GM10266 (cell line): ENCODE measurements at regions not wholly inside any gene's neighbourhood (a gene's known extent, or its start where the extent isn't known, plus 50 kb on each side); places are given as distances from the start of the nearest gene placed in this dataset.

Source experiments
- DNase-seq: peaks from one replicate; pipeline ENCODE4 v3.0.0; 2012; ENCODE audit errors: extremely low spot score
- CTCF ChIP-seq: IDR thresholded peaks from 2 replicates; pipeline ENCODE4 v1.5.1; 2012; ENCODE audit warnings: mild to moderate bottlenecking, low read depth; ENCODE audit not compliant: control insufficient read depth, insufficient read depth; ENCODE audit errors: missing control alignments

- DNase-seq = no peak
- no peak for TF ChIP-seq CTCF
These were observed 714.0 kb upstream of the ID2 start for GRCh38 chr2:7967707-7968405.

GRCh38 chr2:7969756-7970515 is 711.9 kb upstream of the ID2 start:
- DNase-seq = no peak
- no peak for TF ChIP-seq CTCF

GRCh38 chr2:7971248-7971647 is 710.6 kb upstream of the ID2 start:
- no peak for DNase-seq
- TF ChIP-seq CTCF = no peak

GRCh38 chr2:7971841-7972240 is 710.0 kb upstream of the ID2 start:
- DNase-seq = no peak
- no peak for TF ChIP-seq CTCF

- DNase-seq = no peak
- TF ChIP-seq CTCF = no peak
These were observed 709.2 kb upstream of the ID2 start for GRCh38 chr2:7972670-7973069.

GRCh38 chr2:7973801-7974480 is 707.9 kb upstream of the ID2 start:
- TF ChIP-seq CTCF = no peak
- DNase-seq = no peak

- no peak for TF ChIP-seq CTCF
- DNase-seq = no peak
These were observed 706.9 kb upstream of the ID2 start for GRCh38 chr2:7974936-7975335.
